HFFc6 (cell line): ENCODE measurements at regions not wholly inside any gene's neighbourhood (a gene's known extent, or its start where the extent isn't known, plus 50 kb on each side); places are given as distances from the start of the nearest gene placed in this dataset.

Experiments used
- DNase-seq: peaks from one replicate; pipeline ENCODE4 v3.0.0-alpha.2; 2018
- H3K27ac Mint-ChIP-seq: 2 replicates; pipeline ENCODE4 v1.8.0; 2020; ENCODE audit warnings: mild to moderate bottlenecking, mixed read lengths
- H3K27me3 Mint-ChIP-seq: 2 replicates; pipeline ENCODE4 v1.8.0; 2021; ENCODE audit warnings: mild to moderate bottlenecking, moderate library complexity, mixed read lengths; ENCODE audit not compliant: insufficient read depth
- H3K36me3 Mint-ChIP-seq: 2 replicates; pipeline ENCODE4 v1.8.0; 2021; ENCODE audit warnings: low read depth, mixed read lengths
- H3K4me1 Mint-ChIP-seq: 2 replicates; pipeline ENCODE4 v1.8.0; 2020; ENCODE audit warnings: low read depth, mixed read lengths
- H3K4me3 Mint-ChIP-seq: 2 replicates; pipeline ENCODE4 v1.8.0; 2020; ENCODE audit warnings: mild to moderate bottlenecking, moderate library complexity, mixed read lengths
- H3K9me3 Mint-ChIP-seq: 2 replicates; pipeline ENCODE4 v1.8.0; 2020; ENCODE audit warnings: mild to moderate bottlenecking, mixed read lengths
- CTCF ChIP-seq: fragments of 200-600 bp; sonication (generic); IDR thresholded peaks from 2 replicates; pipeline ENCODE4 v1.5.0; 2021; ENCODE audit warnings: antibody characterized with exemption, mild to moderate bottlenecking

GRCh38 chr3:18841422-18842343 lies 306.6 kb upstream of the KCNH8 start:
- H3K27ac Mint-ChIP-seq = no peak overlapping the region
- DNase-seq = no peak
- no peaks in the 10 kb centered on the region for H3K4me1 Mint-ChIP-seq

GRCh38 chr3:18840535-18841137 lies 307.7 kb upstream of the KCNH8 start:
- no peak for DNase-seq
- Mint-ChIP-seq H3K4me1 (no peaks in the 10 kb centered on the region), H3K4me3 (no peak overlapping the region), H3K9me3 (peaks cover 50% of the 10 kb centered on the region), H3K36me3 (no peaks in the 10 kb centered on the region), H3K27ac (no peak overlapping the region), H3K27me3 (no peaks in the 10 kb centered on the region)
- TF ChIP-seq CTCF = no peak

More at GRCh38 chr3:18841422-18842343, 306.6 kb upstream of the KCNH8 start:
- no peaks in the 10 kb centered on the region for H3K36me3 Mint-ChIP-seq
- TF ChIP-seq CTCF = no peak
- H3K27me3 Mint-ChIP-seq = no peaks in the 10 kb centered on the region
- H3K9me3 Mint-ChIP-seq = peaks cover 47% of the 10 kb centered on the region
- H3K4me3 Mint-ChIP-seq = no peak overlapping the region

- Mint-ChIP-seq H3K4me1 (no peaks in the 10 kb centered on the region), H3K27ac (no peak overlapping the region), H3K9me3 (peaks cover 56% of the 10 kb centered on the region), H3K36me3 (no peaks in the 10 kb centered on the region), H3K27me3 (no peaks in the 10 kb centered on the region), H3K4me3 (no peak overlapping the region)
- no peak for TF ChIP-seq CTCF
- no peak for DNase-seq
Observed at GRCh38 chr3:18838758-18839157, 309.6 kb upstream of the KCNH8 start.

GRCh38 chr3:18837137-18837755 lies 311.1 kb upstream of the KCNH8 start:
- Mint-ChIP-seq H3K4me3 (no peak overlapping the region), H3K27me3 (no peaks in the 10 kb centered on the region), H3K27ac (no peak overlapping the region), H3K4me1 (no peaks in the 10 kb centered on the region), H3K36me3 (no peaks in the 10 kb centered on the region), H3K9me3 (peaks cover 52% of the 10 kb centered on the region)
- no peak for TF ChIP-seq CTCF
- DNase-seq = no peak

- peaks cover 47% of the 10 kb centered on the region for H3K9me3 Mint-ChIP-seq
- TF ChIP-seq CTCF = no peak
- H3K36me3 Mint-ChIP-seq = no peaks in the 10 kb centered on the region
- DNase-seq = no peak
- H3K4me3 Mint-ChIP-seq = no peak overlapping the region
- H3K27ac Mint-ChIP-seq = no peak overlapping the region
- no peaks in the 10 kb centered on the region for H3K27me3 Mint-ChIP-seq
- no peaks in the 10 kb centered on the region for H3K4me1 Mint-ChIP-seq
Observed at GRCh38 chr3:18835021-18835420, 313.3 kb upstream of the KCNH8 start.
